ENCODE measurements at regions not wholly inside any gene's neighbourhood (a gene's known extent, or its start where the extent isn't known, plus 50 kb on each side); places are given as distances from the start of the nearest gene placed in this dataset.

DNA sequence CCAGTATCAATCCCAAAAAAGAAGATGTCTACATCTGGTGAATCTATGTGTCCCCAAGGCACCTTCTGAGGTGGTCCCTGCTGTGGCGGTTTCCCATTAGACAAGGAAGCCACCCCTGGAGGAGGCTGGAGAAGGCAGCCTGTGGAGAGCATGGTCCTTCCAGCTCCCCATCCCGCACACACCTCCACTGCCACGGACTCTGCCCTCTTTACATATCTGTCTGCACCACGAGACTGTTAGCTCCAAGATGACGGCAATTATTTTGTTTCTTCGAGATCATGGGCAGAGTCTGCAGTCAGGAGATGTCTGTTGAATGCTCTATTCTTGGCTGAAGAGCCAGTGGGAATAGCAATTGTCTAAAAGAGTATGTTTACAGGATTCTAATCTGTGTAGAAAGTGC lies 132.0 kb downstream of the OSR1 start:
- TF ChIP-seq, protein P1, sequence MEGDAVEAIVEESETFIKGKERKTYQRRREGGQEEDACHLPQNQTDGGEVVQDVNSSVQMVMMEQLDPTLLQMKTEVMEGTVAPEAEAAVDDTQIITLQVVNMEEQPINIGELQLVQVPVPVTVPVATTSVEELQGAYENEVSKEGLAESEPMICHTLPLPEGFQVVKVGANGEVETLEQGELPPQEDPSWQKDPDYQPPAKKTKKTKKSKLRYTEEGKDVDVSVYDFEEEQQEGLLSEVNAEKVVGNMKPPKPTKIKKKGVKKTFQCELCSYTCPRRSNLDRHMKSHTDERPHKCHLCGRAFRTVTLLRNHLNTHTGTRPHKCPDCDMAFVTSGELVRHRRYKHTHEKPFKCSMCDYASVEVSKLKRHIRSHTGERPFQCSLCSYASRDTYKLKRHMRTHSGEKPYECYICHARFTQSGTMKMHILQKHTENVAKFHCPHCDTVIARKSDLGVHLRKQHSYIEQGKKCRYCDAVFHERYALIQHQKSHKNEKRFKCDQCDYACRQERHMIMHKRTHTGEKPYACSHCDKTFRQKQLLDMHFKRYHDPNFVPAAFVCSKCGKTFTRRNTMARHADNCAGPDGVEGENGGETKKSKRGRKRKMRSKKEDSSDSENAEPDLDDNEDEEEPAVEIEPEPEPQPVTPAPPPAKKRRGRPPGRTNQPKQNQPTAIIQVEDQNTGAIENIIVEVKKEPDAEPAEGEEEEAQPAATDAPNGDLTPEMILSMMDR (IDR thresholded peaks at IDR 0.05) = no peak
- Histone ChIP-seq H3K9me3 (no peaks in the 10 kb centered on the region), H3K4me3 (no peak overlapping the region), H3K4me1 (no peaks in the 10 kb centered on the region), H3K27ac (no peak overlapping the region), H3K36me3 (no peaks in the 10 kb centered on the region), H3K27me3 (no peaks in the 10 kb centered on the region)
- DNase-seq (no peak), ATAC-seq (no peak)
- intact Hi-C loops (cut with DNase I) = no loop called here

DNA sequence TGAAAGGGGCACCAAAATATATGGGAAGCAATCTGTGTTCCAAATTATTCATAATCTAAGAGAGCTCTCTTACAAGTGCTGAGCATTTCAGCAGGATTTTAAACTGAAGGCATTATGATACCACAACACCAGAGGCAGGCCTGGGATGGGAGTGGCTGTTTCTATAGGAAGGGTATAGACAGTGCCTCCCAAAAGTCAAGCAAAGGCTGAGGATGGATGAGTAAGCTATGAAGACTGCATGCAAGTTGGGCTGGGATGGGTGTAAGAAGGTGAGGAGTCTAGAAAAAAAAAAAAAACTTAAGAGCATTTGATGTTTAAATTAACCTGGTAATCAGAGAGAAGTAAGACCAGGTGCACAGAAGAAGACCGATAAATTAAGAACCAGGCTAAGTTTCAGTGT lies 132.5 kb downstream of the OSR1 start:
- Histone ChIP-seq H3K36me3 (no peaks in the 10 kb centered on the region), H3K9me3 (no peaks in the 10 kb centered on the region), H3K4me1 (no peaks in the 10 kb centered on the region), H3K27ac (no peak overlapping the region), H3K4me3 (no peak overlapping the region), H3K27me3 (no peaks in the 10 kb centered on the region)
- TF ChIP-seq, protein P1 (IDR thresholded peaks at IDR 0.05) = no peak
- intact Hi-C loops (cut with DNase I) = no loop called here
- no peak for ATAC-seq
- DNase-seq = no peak

DNA sequence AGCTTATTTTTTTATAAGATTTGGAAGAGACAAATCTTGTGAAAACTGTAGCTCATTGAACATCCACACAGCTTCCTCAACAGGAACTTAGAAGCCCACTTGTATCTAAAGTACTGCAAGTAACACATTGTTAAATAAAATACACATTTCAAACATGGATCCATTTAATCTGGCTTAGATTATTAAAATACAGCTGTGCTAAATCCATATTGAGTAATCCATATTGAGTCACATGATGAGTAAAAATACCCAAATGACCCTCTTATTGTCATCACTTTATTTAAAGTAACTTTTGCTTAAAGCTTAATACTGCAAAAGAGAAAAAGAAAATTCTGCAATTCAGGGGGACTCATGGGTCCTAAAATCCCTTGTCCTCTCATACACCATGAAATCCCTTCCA lies 133.3 kb downstream of the OSR1 start:
- no peaks in the 10 kb centered on the region for H3K36me3 ChIP-seq
- H3K4me3 ChIP-seq = no peak overlapping the region
- intact Hi-C loops (cut with DNase I) = no loop called here
- no peaks in the 10 kb centered on the region for H3K4me1 ChIP-seq
- H3K9me3 ChIP-seq = no peaks in the 10 kb centered on the region
- TF ChIP-seq, protein P1 (IDR thresholded peaks at IDR 0.05) = no peak
- no peaks in the 10 kb centered on the region for H3K27me3 ChIP-seq
- no peak overlapping the region for H3K27ac ChIP-seq
- ATAC-seq (no peak), DNase-seq (no peak)

DNA sequence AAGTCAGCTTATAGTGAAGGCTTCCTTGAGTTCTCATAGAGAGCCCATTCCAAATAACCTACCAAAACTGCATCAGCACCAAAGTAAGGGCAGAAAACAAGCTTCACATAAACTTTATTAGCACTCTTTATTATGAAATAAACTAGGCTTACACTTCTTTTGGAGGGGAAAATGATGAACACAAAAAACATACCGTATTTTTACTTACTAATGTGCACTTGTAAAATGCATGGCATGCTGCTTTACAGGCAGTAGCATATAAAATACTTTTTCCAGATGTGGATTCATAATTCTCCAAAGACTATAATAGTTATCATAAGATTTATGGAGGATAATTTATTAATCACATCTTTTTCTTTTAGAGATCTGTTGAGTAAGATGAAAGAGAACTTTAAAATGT lies 133.9 kb downstream of the OSR1 start:
- intact Hi-C loops (cut with DNase I) = no loop called here
- H3K27ac ChIP-seq = no peak overlapping the region
- H3K4me3 ChIP-seq = no peak overlapping the region
- TF ChIP-seq, protein P1 (IDR thresholded peaks at IDR 0.05) = no peak
- H3K36me3 ChIP-seq = no peaks in the 10 kb centered on the region
- DNase-seq (no peak), ATAC-seq (no peak)
- no peaks in the 10 kb centered on the region for H3K9me3 ChIP-seq
- no peaks in the 10 kb centered on the region for H3K4me1 ChIP-seq
- H3K27me3 ChIP-seq = no peaks in the 10 kb centered on the region

- H3K27me3 ChIP-seq = no peaks in the 10 kb centered on the region
- ATAC-seq = no peak
- no peak overlapping the region for H3K27ac ChIP-seq
- H3K36me3 ChIP-seq = no peaks in the 10 kb centered on the region
- no peak for DNase-seq
- TF ChIP-seq, protein P1 (IDR thresholded peaks at IDR 0.05) = no peak
- no peaks in the 10 kb centered on the region for H3K9me3 ChIP-seq
- no peaks in the 10 kb centered on the region for H3K4me1 ChIP-seq
- intact Hi-C loops (cut with DNase I) = no loop called here
- H3K4me3 ChIP-seq = no peak overlapping the region
These were observed 134.4 kb downstream of the OSR1 start for GRCh38 chr2:19224011-19224410.
